GM10248 (cell line): ENCODE measurements at regions not wholly inside any gene's neighbourhood (a gene's known extent, or its start where the extent isn't known, plus 50 kb on each side); places are given as distances from the start of the nearest gene placed in this dataset.

Experiments used
- CTCF ChIA-PET: fragments of 300-600 bp; sonication (Branson Sonifier 250); formaldehyde crosslinking; extraction: SDS; loops from one replicate; lab custom pipeline; 2021; ENCODE audit warnings: antibody characterized with exemption; lab: Yijun Ruan, JAX
- POLR2A ChIA-PET: fragments of 350-650 bp; sonication (Branson Sonifier 250); formaldehyde crosslinking; extraction: SDS; loops from one replicate; lab custom pipeline; 2020; ENCODE audit warnings: antibody characterized with exemption; lab: Yijun Ruan, JAX
- DNase-seq: peaks from one replicate; pipeline ENCODE4 v3.0.0; 2012; ENCODE audit errors: extremely low spot score
- CTCF ChIP-seq: IDR thresholded peaks from 2 replicates; pipeline ENCODE4 v1.5.1; 2012; ENCODE audit warnings: mild to moderate bottlenecking, low read depth; ENCODE audit errors: extremely low read depth, missing control alignments, control extremely low read depth

DNA sequence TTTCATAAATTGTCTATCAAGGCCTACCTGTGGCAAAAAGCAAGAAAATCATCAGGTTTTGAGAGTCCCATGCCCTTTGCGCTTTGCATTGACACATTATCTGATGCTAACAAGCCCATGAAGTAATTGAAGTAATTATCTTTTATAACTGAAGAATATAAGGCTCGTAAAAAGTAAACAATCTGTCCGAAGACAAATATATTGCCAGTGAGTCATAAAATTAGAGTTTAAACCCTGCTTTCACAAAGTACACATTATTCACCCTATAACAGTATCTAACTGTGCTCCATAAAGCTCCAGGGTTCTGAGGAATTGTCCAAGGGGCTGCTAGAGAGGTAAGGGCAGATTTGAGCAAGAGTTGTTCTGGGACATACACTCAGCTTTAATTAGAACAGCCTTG is 102.3 kb upstream of the PPP1R3A start:
- DNase-seq = no peak
- ChIA-PET POLR2A (no interaction called here), CTCF (no interaction called here)
- TF ChIP-seq CTCF = no peak

- no peak for DNase-seq
- POLR2A ChIA-PET = no interaction called here
- CTCF ChIA-PET = no interaction called here
- no peak for TF ChIP-seq CTCF
Observed at GRCh38 chr7:114008696-114009095, 89.9 kb upstream of the PPP1R3A start.

DNA sequence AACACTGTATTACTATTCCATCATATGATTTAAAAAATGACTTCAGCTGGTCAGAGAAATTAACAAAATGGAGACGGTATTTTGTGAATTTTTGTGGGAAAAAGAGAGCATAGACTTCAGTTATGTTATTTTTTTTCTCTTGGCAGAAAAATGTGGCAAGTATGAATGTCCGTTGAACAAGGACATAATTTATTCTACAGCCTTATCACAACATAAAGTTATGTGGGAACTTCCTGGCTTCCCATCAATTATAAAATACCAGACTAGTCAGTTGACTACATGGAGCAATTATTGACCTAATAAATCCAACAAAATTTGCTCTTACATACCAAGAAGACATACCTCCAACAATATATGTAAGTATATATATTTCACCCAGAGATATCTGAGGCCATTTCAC is 88.6 kb upstream of the PPP1R3A start:
- ChIA-PET POLR2A (no interaction called here), CTCF (no interaction called here)
- no peak for TF ChIP-seq CTCF

GRCh38 chr7:113998934-113999333 is 80.1 kb upstream of the PPP1R3A start:
- no peak for TF ChIP-seq CTCF
- POLR2A ChIA-PET = no interaction called here
- CTCF ChIA-PET = no interaction called here
- no peak for DNase-seq

More for the DNA sequence above, 88.6 kb upstream of the PPP1R3A start:
- DNase-seq = no peak

GRCh38 chr7:113996405-113996804 is 77.6 kb upstream of the PPP1R3A start:
- POLR2A ChIA-PET = no interaction called here
- no peak for TF ChIP-seq CTCF
- DNase-seq = no peak
- CTCF ChIA-PET = no interaction called here

- no peak for TF ChIP-seq CTCF
- ChIA-PET CTCF (no interaction called here), POLR2A (no interaction called here)
- DNase-seq = no peak
Observed at GRCh38 chr7:113986216-113986615, 67.4 kb upstream of the PPP1R3A start.

GRCh38 chr7:113976508-113976907 is 57.7 kb upstream of the PPP1R3A start:
- ChIA-PET POLR2A (no interaction called here), CTCF (no interaction called here)
- DNase-seq = no peak

More at GRCh38 chr7:113976508-113976907, 57.7 kb upstream of the PPP1R3A start:
- no peak for TF ChIP-seq CTCF
